Mucosa of rectum (tissue), 2 donors: ENCODE measurements at regions not wholly inside any gene's neighbourhood (a gene's known extent, or its start where the extent isn't known, plus 50 kb on each side); places are given as distances from the start of the nearest gene placed in this dataset.

Experiments used
- H3K27ac ChIP-seq, 2 donors: one replicate each; pipeline ENCODE4 v1.7.0; 2013; ENCODE audit warnings: inconsistent platforms in 2 of 2, low read depth in 2 of 2, low read length in 2 of 2
- H3K27me3 ChIP-seq, 2 donors: one replicate each; pipeline ENCODE4 v1.7.0; 2013; ENCODE audit warnings: low read length in 2 of 2; ENCODE audit not compliant: control insufficient read depth in 2 of 2, insufficient read depth in 2 of 2
- H3K36me3 ChIP-seq, 2 donors: one replicate each; pipeline ENCODE4 v1.7.0; 2013; ENCODE audit warnings: low read length in 2 of 2; ENCODE audit not compliant: control insufficient read depth in 2 of 2, insufficient read depth in 2 of 2
- H3K4me1 ChIP-seq, 2 donors: one replicate each; pipeline ENCODE4 v1.7.0; 2013; ENCODE audit warnings: low read length in 2 of 2, mild to moderate bottlenecking in 1 of 2; ENCODE audit not compliant: control insufficient read depth in 2 of 2, insufficient read depth in 2 of 2
- H3K4me3 ChIP-seq, 2 donors: one replicate each; pipeline ENCODE4 v1.7.0; 2013; ENCODE audit warnings: low read length in 2 of 2
- H3K9ac ChIP-seq, 2 donors: one replicate each; pipeline ENCODE4 v1.7.0; 2013; ENCODE audit warnings: low read length in 2 of 2, low read depth in 1 of 2, mild to moderate bottlenecking in 1 of 2
- H3K9me3 ChIP-seq, 2 donors: one replicate each; pipeline ENCODE4 v1.7.0; 2013; ENCODE audit warnings: low read length in 2 of 2; ENCODE audit not compliant: control insufficient read depth in 2 of 2
- donor health status: healthy.
- donor health status: Normal muscosa, but diverticular disease.

GRCh38 chr21:27802816-27803475 is 836.1 kb upstream of the ADAMTS5 start:
- H3K9ac ChIP-seq, result no peak overlapping the region
- H3K36me3 ChIP-seq, result no peaks in the 10 kb centered on the region
- H3K27me3 ChIP-seq, result no peaks in the 10 kb centered on the region
- H3K4me1 ChIP-seq, result no peaks in the 10 kb centered on the region
- H3K27ac ChIP-seq, result no peak overlapping the region
- no peak overlapping the region for H3K4me3 ChIP-seq
- H3K9me3 ChIP-seq, result no peaks in the 10 kb centered on the region

GRCh38 chr21:27799861-27800260 is 833.0 kb upstream of the ADAMTS5 start:
- Histone ChIP-seq H3K4me3 (no peak overlapping the region), H3K27me3 (no peaks in the 10 kb centered on the region), H3K4me1 (no peaks in the 10 kb centered on the region), H3K9ac (no peak overlapping the region), H3K27ac (no peak overlapping the region), H3K9me3 (no peaks in the 10 kb centered on the region), H3K36me3 (no peaks in the 10 kb centered on the region)

- H3K36me3 ChIP-seq, result no peaks in the 10 kb centered on the region
- no peak overlapping the region for H3K4me3 ChIP-seq
- H3K27me3 ChIP-seq, result no peaks in the 10 kb centered on the region
- no peaks in the 10 kb centered on the region for H3K9me3 ChIP-seq
- H3K27ac ChIP-seq, result no peak overlapping the region
- H3K4me1 ChIP-seq, result no peaks in the 10 kb centered on the region
- no peak overlapping the region for H3K9ac ChIP-seq
Measured at GRCh38 chr21:27796106-27796505, 829.2 kb upstream of the ADAMTS5 start.

GRCh38 chr21:27795418-27795817 is 828.5 kb upstream of the ADAMTS5 start:
- H3K4me1 ChIP-seq, result no peaks in the 10 kb centered on the region
- no peak overlapping the region for H3K4me3 ChIP-seq
- no peaks in the 10 kb centered on the region for H3K36me3 ChIP-seq
- no peak overlapping the region for H3K9ac ChIP-seq
- H3K27ac ChIP-seq, result no peak overlapping the region
- no peaks in the 10 kb centered on the region for H3K9me3 ChIP-seq
- no peaks in the 10 kb centered on the region for H3K27me3 ChIP-seq

GRCh38 chr21:27793901-27794300 is 827.0 kb upstream of the ADAMTS5 start:
- Histone ChIP-seq H3K9ac (no peak overlapping the region), H3K36me3 (no peaks in the 10 kb centered on the region), H3K9me3 (no peaks in the 10 kb centered on the region), H3K27ac (no peak overlapping the region), H3K4me1 (no peaks in the 10 kb centered on the region), H3K4me3 (no peak overlapping the region), H3K27me3 (no peaks in the 10 kb centered on the region)

- Histone ChIP-seq H3K27ac (no peak overlapping the region), H3K27me3 (no peaks in the 10 kb centered on the region), H3K4me1 (no peaks in the 10 kb centered on the region), H3K9ac (no peak overlapping the region), H3K4me3 (no peak overlapping the region), H3K9me3 (no peaks in the 10 kb centered on the region), H3K36me3 (no peaks in the 10 kb centered on the region)
Measured at GRCh38 chr21:27787046-27787445, 820.2 kb upstream of the ADAMTS5 start.

GRCh38 chr21:27779606-27780005 is 812.7 kb upstream of the ADAMTS5 start:
- Histone ChIP-seq H3K36me3 (no peaks in the 10 kb centered on the region), H3K9ac (no peak overlapping the region), H3K4me1 (peaks cover 0 to 4% of the 10 kb centered on the region in 2 donors), H3K4me3 (no peak overlapping the region), H3K9me3 (no peaks in the 10 kb centered on the region), H3K27ac (no peak overlapping the region), H3K27me3 (no peaks in the 10 kb centered on the region)

- H3K9me3 ChIP-seq, result no peaks in the 10 kb centered on the region
- no peaks in the 10 kb centered on the region for H3K27me3 ChIP-seq
- H3K4me1 ChIP-seq, result peaks cover 0 to 4% of the 10 kb centered on the region in 2 donors
- H3K36me3 ChIP-seq, result no peaks in the 10 kb centered on the region
- no peak overlapping the region for H3K27ac ChIP-seq
- no peak overlapping the region for H3K9ac ChIP-seq
- H3K4me3 ChIP-seq, result no peak overlapping the region
Measured at GRCh38 chr21:27776925-27777553, 810.2 kb upstream of the ADAMTS5 start.

- H3K27me3 ChIP-seq, result no peaks in the 10 kb centered on the region
Measured at GRCh38 chr21:27772816-27773215, 805.9 kb upstream of the ADAMTS5 start.

GRCh38 chr21:27771938-27772483 is 805.1 kb upstream of the ADAMTS5 start:
- no peak overlapping the region for H3K4me3 ChIP-seq
- no peak overlapping the region for H3K9ac ChIP-seq
- H3K27ac ChIP-seq, result no peak overlapping the region
- H3K36me3 ChIP-seq, result no peaks in the 10 kb centered on the region
- H3K27me3 ChIP-seq, result no peaks in the 10 kb centered on the region
- no peaks in the 10 kb centered on the region for H3K4me1 ChIP-seq
- H3K9me3 ChIP-seq, result no peaks in the 10 kb centered on the region

More at GRCh38 chr21:27772816-27773215, 805.9 kb upstream of the ADAMTS5 start:
- Histone ChIP-seq H3K4me3 (no peak overlapping the region), H3K9ac (no peak overlapping the region), H3K27ac (no peak overlapping the region), H3K9me3 (no peaks in the 10 kb centered on the region), H3K36me3 (no peaks in the 10 kb centered on the region), H3K4me1 (no peaks in the 10 kb centered on the region)
